ENCODE measurements at regions not wholly inside any gene's neighbourhood (a gene's known extent, or its start where the extent isn't known, plus 50 kb on each side); places are given as distances from the start of the nearest gene placed in this dataset.

DNA sequence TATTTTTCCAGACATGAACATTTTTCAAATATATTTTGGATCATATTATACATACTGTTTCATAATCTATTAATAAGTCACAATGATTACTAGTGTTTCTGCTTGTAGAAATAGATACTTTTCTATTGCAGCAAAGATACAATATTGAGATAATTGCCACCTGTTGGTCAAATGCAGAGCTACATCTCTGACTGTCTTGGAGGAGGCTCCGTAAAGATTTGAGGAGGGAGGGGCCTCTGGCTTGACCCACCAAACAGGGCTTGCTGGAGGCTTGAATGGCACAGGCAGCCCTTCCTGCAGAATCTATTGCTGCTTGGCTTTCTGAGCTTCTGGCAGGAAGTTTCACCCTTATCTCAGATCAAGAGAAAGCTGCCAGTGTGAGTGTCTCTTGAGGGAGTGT, 99.3 kb upstream of the ARMCX2 start:
- no peak for TF ChIP-seq POLR2A (IDR thresholded peaks at IDR 0.05; ENCODE audit: low read depth, low read length)
- peak; percentile 30 to 49 (median 31); a peak in 5 of 6 replicates for TF ChIP-seq CTCF (IDR thresholded peaks at IDR 0.05 in 2 of 3, conservative IDR thresholded peaks at IDR 0.05 in 1 of 3; ENCODE audit: control insufficient read depth in 2 of 3, extremely low read depth in 1 of 3, insufficient read depth in 1 of 3, low read depth in 3 of 3, low read length in 3 of 3)
- no peak for TF ChIP-seq CBX5 (IDR thresholded peaks at IDR 0.05; ENCODE audit: low read depth)
- TF ChIP-seq TAF1 (IDR thresholded peaks at IDR 0.05; ENCODE audit: borderline replicate concordance, low read depth, low read length) = no peak
- no peak for TF ChIP-seq ZNF274 (IDR thresholded peaks at IDR 0.05; ENCODE audit: insufficient read depth, insufficient read length)

Measured in GM12878 (cell line).